Keratinocyte (primary cell): ENCODE measurements at regions not wholly inside any gene's neighbourhood (a gene's known extent, or its start where the extent isn't known, plus 50 kb on each side); places are given as distances from the start of the nearest gene placed in this dataset.

Experiments used
- DNase-seq: peaks from one replicate; pipeline ENCODE4 v3.0.0-alpha.2; 2011; ENCODE audit warnings: low read depth, missing footprints, low spot score
- FAIRE-seq: peaks from 2 replicates; lab custom pipeline; 2011; peaks lifted over from hg19 to GRCh38; lab: Jason Lieb, UNC
- H2AFZ ChIP-seq: 2 replicates; pipeline ENCODE4 v1.6.0; 2012; ENCODE audit warnings: low read length, control low read depth, inconsistent platforms; ENCODE audit not compliant: control insufficient read depth
- H3K27ac ChIP-seq: 2 replicates; pipeline ENCODE4 v1.5.1; 2011; ENCODE audit warnings: low read length; ENCODE audit not compliant: control insufficient read depth, insufficient read depth
- H3K27me3 ChIP-seq: 3 replicates; pipeline ENCODE4 v1.6.0; 2011; ENCODE audit warnings: low read length; ENCODE audit not compliant: control insufficient read depth, insufficient read depth; ENCODE audit errors: extremely low read depth
- H3K36me3 ChIP-seq, 2 experiments: 2 replicates in 1 of 2; 3 replicates in 1 of 2; pipeline ENCODE4 v1.5.1; 2011; ENCODE audit warnings: low read length in 2 of 2, mild to moderate bottlenecking in 1 of 2; ENCODE audit not compliant: control insufficient read depth in 2 of 2, insufficient read depth in 2 of 2; ENCODE audit errors: extremely low read depth in 1 of 2
- H3K4me1 ChIP-seq: 3 replicates; pipeline ENCODE4 v1.5.1; 2011; ENCODE audit warnings: low read length; ENCODE audit not compliant: control insufficient read depth, insufficient read depth; ENCODE audit errors: extremely low read depth
- H3K4me2 ChIP-seq: 3 replicates; pipeline ENCODE4 v1.6.0; 2011; ENCODE audit warnings: low read depth, low read length; ENCODE audit not compliant: control insufficient read depth, insufficient read depth; ENCODE audit errors: extremely low read depth
- H3K4me3 ChIP-seq, 3 experiments: fragments of 200-600 bp in 1 of 3; sonication (generic) in 1 of 3; 2 replicates in 2 of 3; 3 replicates in 1 of 3; pipeline ENCODE4 v1.5.1; 2011 to 2016; ENCODE audit warnings: low read length in 3 of 3, mild to moderate bottlenecking in 3 of 3, control low read depth in 2 of 3, inconsistent platforms in 1 of 3, low read depth in 1 of 3, mixed read lengths in 1 of 3, mixed run types in 1 of 3, moderate library complexity in 1 of 3; ENCODE audit not compliant: control insufficient read depth in 2 of 3, insufficient read depth in 2 of 3; ENCODE audit errors: extremely low read depth in 1 of 3
- H3K79me2 ChIP-seq: 2 replicates; pipeline ENCODE4 v1.6.0; 2012; ENCODE audit warnings: low read length; ENCODE audit not compliant: control insufficient read depth, insufficient read depth
- H3K9ac ChIP-seq: 3 replicates; pipeline ENCODE4 v1.6.0; 2011; ENCODE audit warnings: low read length; ENCODE audit not compliant: control insufficient read depth, insufficient read depth; ENCODE audit errors: extremely low read depth
- H3K9me1 ChIP-seq: 3 replicates; pipeline ENCODE4 v1.6.0; 2011; ENCODE audit warnings: low read length; ENCODE audit not compliant: control insufficient read depth, insufficient read depth; ENCODE audit errors: extremely low read depth
- H3K9me3 ChIP-seq: 2 replicates; pipeline ENCODE4 v1.5.1; 2012; ENCODE audit warnings: low read depth, low read length; ENCODE audit not compliant: control insufficient read depth
- H4K20me1 ChIP-seq: 3 replicates; pipeline ENCODE4 v1.6.0; 2011; ENCODE audit warnings: low read length; ENCODE audit not compliant: control insufficient read depth, insufficient read depth; ENCODE audit errors: extremely low read depth
- CTCF ChIP-seq, 3 experiments: IDR thresholded peaks in 1 of 3; conservative IDR thresholded peaks in 1 of 3; optimal IDR thresholded peaks in 1 of 3; 2 replicates in 2 of 3; 3 replicates in 1 of 3; pipeline versions ENCODE3 to v1.5.1; 2011; ENCODE audit warnings: low read length in 3 of 3, mild to moderate bottlenecking in 3 of 3, moderate library complexity in 2 of 3, control low read depth in 1 of 3, inconsistent platforms in 1 of 3; ENCODE audit not compliant: insufficient read depth in 2 of 3; ENCODE audit errors: extremely low read depth in 1 of 3
- EZH2 ChIP-seq: IDR thresholded peaks from one replicate; pipeline ENCODE4 v1.6.1; 2012; ENCODE audit warnings: inconsistent platforms, mild to moderate bottlenecking, low read length, moderate library complexity
- dilution Hi-C: fragments of 300-500 bp; cut with MboI; formaldehyde crosslinking; loops from one replicate; pipeline ENCODE4 v1.7.0; 2020; ENCODE audit warnings: low sequenced_read_pairs; ENCODE audit not compliant: extremely low pct_ligation_motif_present

DNA sequence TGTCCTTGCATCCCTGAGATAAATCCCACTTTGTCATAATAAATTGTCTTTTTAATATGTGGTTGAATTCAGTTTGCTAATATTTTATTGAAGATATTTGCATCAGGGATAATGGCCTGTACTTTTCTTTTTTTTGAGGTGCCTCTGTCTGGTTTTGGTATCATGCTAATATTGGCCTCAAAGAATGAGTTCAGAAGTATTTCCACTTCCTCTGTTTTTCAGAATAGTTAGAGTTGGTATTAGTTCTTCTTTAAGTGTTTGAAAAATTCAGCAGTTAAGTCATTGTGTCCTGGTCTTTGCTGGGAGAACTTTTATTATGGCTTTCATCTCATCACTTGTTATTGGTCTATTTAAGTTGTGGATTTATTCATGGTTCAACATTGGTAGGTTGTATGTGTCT, 464.1 kb upstream of the CRIM1 start:
- Histone ChIP-seq H3K9ac (no peak overlapping the region), H3K4me1 (no peaks in the 10 kb centered on the region), H3K27me3 (no peaks in the 10 kb centered on the region), H2AFZ (no peak overlapping the region), H3K9me1 (no peaks in the 10 kb centered on the region), H3K36me3 (no peaks in the 10 kb centered on the region), H3K4me2 (no peak overlapping the region), H3K9me3 (no peaks in the 10 kb centered on the region), H3K27ac (no peak overlapping the region), H4K20me1 (no peaks in the 10 kb centered on the region), H3K4me3 (no peak overlapping the region), H3K79me2 (no peaks in the 10 kb centered on the region)
- DNase-seq (no peak), FAIRE-seq (no peak)
- dilution Hi-C loops: no loop called here
- no peak for TF ChIP-seq CTCF (optimal IDR thresholded peaks at IDR 0.05 in 1 of 3, IDR thresholded peaks at IDR 0.05 in 1 of 3, conservative IDR thresholded peaks at IDR 0.05 in 1 of 3; ENCODE audit: extremely low read depth in 1 of 3, insufficient read depth in 2 of 3, low read length in 3 of 3)
- no peak for TF ChIP-seq EZH2

- Histone ChIP-seq H3K27ac (no peak overlapping the region), H3K9me3 (no peaks in the 10 kb centered on the region), H3K9ac (no peak overlapping the region), H3K79me2 (no peaks in the 10 kb centered on the region), H3K27me3 (no peaks in the 10 kb centered on the region), H3K36me3 (no peaks in the 10 kb centered on the region), H3K4me3 (no peak overlapping the region), H4K20me1 (no peaks in the 10 kb centered on the region), H3K9me1 (no peaks in the 10 kb centered on the region), H3K4me2 (no peak overlapping the region), H3K4me1 (no peaks in the 10 kb centered on the region), H2AFZ (no peak overlapping the region)
- TF ChIP-seq EZH2 (no peak), CTCF (optimal IDR thresholded peaks at IDR 0.05 in 1 of 3, IDR thresholded peaks at IDR 0.05 in 1 of 3, conservative IDR thresholded peaks at IDR 0.05 in 1 of 3; ENCODE audit: extremely low read depth in 1 of 3, insufficient read depth in 2 of 3, low read length in 3 of 3) (no peak)
- dilution Hi-C loops: no loop called here
- no peak for DNase-seq
- FAIRE-seq: no peak
These were observed 468.4 kb upstream of the CRIM1 start for GRCh38 chr2:35887146-35887545.
